Activated CD8-positive, alpha-beta T cell treated with anti-CD3 and anti-CD28 coated beads for 36 hours (primary cell): ENCODE measurements at regions not wholly inside any gene's neighbourhood (a gene's known extent, or its start where the extent isn't known, plus 50 kb on each side); places are given as distances from the start of the nearest gene placed in this dataset.

Experiments used
- ATAC-seq: fragments of 200-7000 bp; cut with Tn5 transposase; one replicate; pipeline ENCODE4 v1.10.0; 2021; ENCODE audit warnings: mild to moderate bottlenecking, moderate library complexity
- CTCF ChIA-PET: fragments of 350-600 bp; sonication (Branson Sonifier 250); formaldehyde crosslinking; loops from one replicate; lab custom pipeline; 2021; ENCODE audit warnings: antibody characterized with exemption; lab: Charles Lee
- POLR2A ChIA-PET: fragments of 350-600 bp; sonication (Branson Sonifier 250); formaldehyde crosslinking; loops from one replicate; lab custom pipeline; 2021; ENCODE audit warnings: antibody characterized with exemption; lab: Charles Lee
- DNase-seq: peaks from one replicate; pipeline ENCODE4 v3.0.0-alpha.2; 2020
- H3K27ac Mint-ChIP-seq: one replicate; pipeline ENCODE4 v1.8.0; 2021; ENCODE audit warnings: mild to moderate bottlenecking, mixed read lengths
- H3K27me3 Mint-ChIP-seq: one replicate; pipeline ENCODE4 v1.8.0; 2021; ENCODE audit warnings: mixed read lengths
- H3K36me3 Mint-ChIP-seq: one replicate; pipeline ENCODE4 v1.8.0; 2021; ENCODE audit warnings: low read depth, mixed read lengths
- H3K4me1 Mint-ChIP-seq: one replicate; pipeline ENCODE4 v1.8.0; 2021; ENCODE audit warnings: low read depth, mixed read lengths
- H3K4me3 Mint-ChIP-seq: one replicate; pipeline ENCODE4 v1.8.0; 2021; ENCODE audit warnings: mild to moderate bottlenecking, moderate library complexity, mixed read lengths
- H3K9me3 Mint-ChIP-seq: one replicate; pipeline ENCODE4 v1.8.0; 2021; ENCODE audit warnings: mixed read lengths
- CTCF ChIP-seq: fragments of 200-600 bp; IDR thresholded peaks from one replicate; pipeline ENCODE4 v1.8.0; 2022; ENCODE audit warnings: antibody characterized with exemption, mild to moderate bottlenecking
- intact Hi-C: fragments of 100-400 bp; cut with micrococcal nuclease; formaldehyde crosslinking; loops from one replicate; pipeline ENCODE4 v1.10.0; 2022

GRCh38 chr5:36526537-36526936, 79.9 kb upstream of the SLC1A3 start:
- H3K4me3 Mint-ChIP-seq: no peak overlapping the region
- peaks cover 6% of the 10 kb centered on the region for H3K27me3 Mint-ChIP-seq
- POLR2A ChIA-PET: no interaction called here
- no peaks in the 10 kb centered on the region for H3K36me3 Mint-ChIP-seq
- no peak overlapping the region for H3K27ac Mint-ChIP-seq
- intact Hi-C loops: no loop called here
- CTCF ChIA-PET: no interaction called here
- DNase-seq (no peak), ATAC-seq (no peak)
- no peaks in the 10 kb centered on the region for H3K4me1 Mint-ChIP-seq
- no peak for TF ChIP-seq CTCF
- H3K9me3 Mint-ChIP-seq: no peaks in the 10 kb centered on the region

GRCh38 chr5:36528588-36528987, 77.8 kb upstream of the SLC1A3 start:
- H3K4me1 Mint-ChIP-seq: no peaks in the 10 kb centered on the region
- intact Hi-C loops: no loop called here
- ATAC-seq (no peak), DNase-seq (no peak)
- POLR2A ChIA-PET: no interaction called here
- H3K36me3 Mint-ChIP-seq: no peaks in the 10 kb centered on the region
- H3K27ac Mint-ChIP-seq: no peak overlapping the region
- no peak for TF ChIP-seq CTCF
- H3K9me3 Mint-ChIP-seq: no peaks in the 10 kb centered on the region
- peaks cover 9% of the 10 kb centered on the region for H3K27me3 Mint-ChIP-seq
- no peak overlapping the region for H3K4me3 Mint-ChIP-seq
- CTCF ChIA-PET: no interaction called here

GRCh38 chr5:36529142-36529541, 77.3 kb upstream of the SLC1A3 start:
- ATAC-seq: no peak
- no peak for DNase-seq
- Mint-ChIP-seq H3K27me3 (peaks cover 11% of the 10 kb centered on the region), H3K27ac (no peak overlapping the region), H3K36me3 (no peaks in the 10 kb centered on the region), H3K4me1 (no peaks in the 10 kb centered on the region), H3K4me3 (no peak overlapping the region), H3K9me3 (no peaks in the 10 kb centered on the region)
- POLR2A ChIA-PET: no interaction called here
- no peak for TF ChIP-seq CTCF
- intact Hi-C loops: no loop called here
- CTCF ChIA-PET: no interaction called here

- Mint-ChIP-seq H3K36me3 (no peaks in the 10 kb centered on the region), H3K4me1 (no peaks in the 10 kb centered on the region), H3K27ac (no peak overlapping the region), H3K9me3 (no peaks in the 10 kb centered on the region), H3K4me3 (no peak overlapping the region), H3K27me3 (peaks cover 6% of the 10 kb centered on the region)
- intact Hi-C loops: no loop called here
- ChIA-PET POLR2A (no interaction called here), CTCF (interaction anchor here (0.7 kb wide), 1 partner anchor 59 kb away, joined by 5 read pairs; no protein-coding TSS in a partner anchor)
- no peak for DNase-seq
- no peak for ATAC-seq
- TF ChIP-seq CTCF: no peak
Observed at GRCh38 chr5:36530215-36530614, 76.2 kb upstream of the SLC1A3 start.

- CTCF ChIA-PET: no interaction called here
- no peak for ATAC-seq
- no peak overlapping the region for H3K4me3 Mint-ChIP-seq
- no peaks in the 10 kb centered on the region for H3K9me3 Mint-ChIP-seq
- no peak for TF ChIP-seq CTCF
- peaks cover 6% of the 10 kb centered on the region for H3K27me3 Mint-ChIP-seq
- H3K4me1 Mint-ChIP-seq: no peaks in the 10 kb centered on the region
- H3K27ac Mint-ChIP-seq: no peak overlapping the region
- DNase-seq: no peak
- no peaks in the 10 kb centered on the region for H3K36me3 Mint-ChIP-seq
- POLR2A ChIA-PET: no interaction called here
- intact Hi-C loops: no loop called here
Observed at GRCh38 chr5:36531401-36531800, 75.0 kb upstream of the SLC1A3 start.
